HFFc6 (cell line): ENCODE measurements at regions not wholly inside any gene's neighbourhood (a gene's known extent, or its start where the extent isn't known, plus 50 kb on each side); places are given as distances from the start of the nearest gene placed in this dataset.

Experiments
- DNase-seq: peaks from one replicate; pipeline ENCODE4 v3.0.0-alpha.2; 2018
- H3K27ac Mint-ChIP-seq: 2 replicates; pipeline ENCODE4 v1.8.0; 2020; ENCODE audit warnings: mild to moderate bottlenecking, mixed read lengths
- H3K27me3 Mint-ChIP-seq: 2 replicates; pipeline ENCODE4 v1.8.0; 2021; ENCODE audit warnings: mild to moderate bottlenecking, moderate library complexity, mixed read lengths; ENCODE audit not compliant: insufficient read depth
- H3K36me3 Mint-ChIP-seq: 2 replicates; pipeline ENCODE4 v1.8.0; 2021; ENCODE audit warnings: low read depth, mixed read lengths
- H3K4me1 Mint-ChIP-seq: 2 replicates; pipeline ENCODE4 v1.8.0; 2020; ENCODE audit warnings: low read depth, mixed read lengths
- H3K4me3 Mint-ChIP-seq: 2 replicates; pipeline ENCODE4 v1.8.0; 2020; ENCODE audit warnings: mild to moderate bottlenecking, moderate library complexity, mixed read lengths
- H3K9me3 Mint-ChIP-seq: 2 replicates; pipeline ENCODE4 v1.8.0; 2020; ENCODE audit warnings: mild to moderate bottlenecking, mixed read lengths
- TF ChIP-seq, protein P1 (sequence below): fragments of 200-600 bp; sonication (generic); IDR thresholded peaks from 2 replicates; pipeline ENCODE4 v1.5.0; 2021; ENCODE audit warnings: antibody characterized with exemption, mild to moderate bottlenecking

DNA sequence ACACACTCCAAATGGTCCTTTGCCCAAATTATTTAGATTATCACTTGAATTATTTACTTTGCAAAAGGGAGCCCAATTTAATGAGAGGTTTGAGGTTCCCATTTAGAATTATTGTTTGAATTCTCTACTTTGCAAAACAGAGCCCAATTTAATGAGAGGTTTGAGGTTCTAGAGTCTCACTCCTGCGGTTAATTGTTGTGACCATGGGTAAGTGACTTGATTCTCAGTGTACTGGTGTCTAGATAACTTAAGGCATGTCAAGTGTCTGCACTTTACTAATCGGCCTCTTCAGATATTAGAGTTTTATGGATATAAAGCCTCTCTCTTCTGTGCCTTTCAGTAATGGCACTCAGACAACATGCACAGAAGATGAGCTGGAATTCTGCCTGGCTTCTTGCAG is 67.5 kb downstream of the YIPF5 start:
- H3K27ac Mint-ChIP-seq, result no peak overlapping the region
- no peak for DNase-seq
- H3K36me3 Mint-ChIP-seq, result no peaks in the 10 kb centered on the region; the same call in 1 of the 2 replicates
- H3K27me3 Mint-ChIP-seq, result no peaks in the 10 kb centered on the region
- TF ChIP-seq, protein P1, sequence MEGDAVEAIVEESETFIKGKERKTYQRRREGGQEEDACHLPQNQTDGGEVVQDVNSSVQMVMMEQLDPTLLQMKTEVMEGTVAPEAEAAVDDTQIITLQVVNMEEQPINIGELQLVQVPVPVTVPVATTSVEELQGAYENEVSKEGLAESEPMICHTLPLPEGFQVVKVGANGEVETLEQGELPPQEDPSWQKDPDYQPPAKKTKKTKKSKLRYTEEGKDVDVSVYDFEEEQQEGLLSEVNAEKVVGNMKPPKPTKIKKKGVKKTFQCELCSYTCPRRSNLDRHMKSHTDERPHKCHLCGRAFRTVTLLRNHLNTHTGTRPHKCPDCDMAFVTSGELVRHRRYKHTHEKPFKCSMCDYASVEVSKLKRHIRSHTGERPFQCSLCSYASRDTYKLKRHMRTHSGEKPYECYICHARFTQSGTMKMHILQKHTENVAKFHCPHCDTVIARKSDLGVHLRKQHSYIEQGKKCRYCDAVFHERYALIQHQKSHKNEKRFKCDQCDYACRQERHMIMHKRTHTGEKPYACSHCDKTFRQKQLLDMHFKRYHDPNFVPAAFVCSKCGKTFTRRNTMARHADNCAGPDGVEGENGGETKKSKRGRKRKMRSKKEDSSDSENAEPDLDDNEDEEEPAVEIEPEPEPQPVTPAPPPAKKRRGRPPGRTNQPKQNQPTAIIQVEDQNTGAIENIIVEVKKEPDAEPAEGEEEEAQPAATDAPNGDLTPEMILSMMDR, result no peak
- H3K9me3 Mint-ChIP-seq, result no peaks in the 10 kb centered on the region
- H3K4me1 Mint-ChIP-seq, result peaks cover 21% of the 10 kb centered on the region
- H3K4me3 Mint-ChIP-seq, result no peak overlapping the region

DNA sequence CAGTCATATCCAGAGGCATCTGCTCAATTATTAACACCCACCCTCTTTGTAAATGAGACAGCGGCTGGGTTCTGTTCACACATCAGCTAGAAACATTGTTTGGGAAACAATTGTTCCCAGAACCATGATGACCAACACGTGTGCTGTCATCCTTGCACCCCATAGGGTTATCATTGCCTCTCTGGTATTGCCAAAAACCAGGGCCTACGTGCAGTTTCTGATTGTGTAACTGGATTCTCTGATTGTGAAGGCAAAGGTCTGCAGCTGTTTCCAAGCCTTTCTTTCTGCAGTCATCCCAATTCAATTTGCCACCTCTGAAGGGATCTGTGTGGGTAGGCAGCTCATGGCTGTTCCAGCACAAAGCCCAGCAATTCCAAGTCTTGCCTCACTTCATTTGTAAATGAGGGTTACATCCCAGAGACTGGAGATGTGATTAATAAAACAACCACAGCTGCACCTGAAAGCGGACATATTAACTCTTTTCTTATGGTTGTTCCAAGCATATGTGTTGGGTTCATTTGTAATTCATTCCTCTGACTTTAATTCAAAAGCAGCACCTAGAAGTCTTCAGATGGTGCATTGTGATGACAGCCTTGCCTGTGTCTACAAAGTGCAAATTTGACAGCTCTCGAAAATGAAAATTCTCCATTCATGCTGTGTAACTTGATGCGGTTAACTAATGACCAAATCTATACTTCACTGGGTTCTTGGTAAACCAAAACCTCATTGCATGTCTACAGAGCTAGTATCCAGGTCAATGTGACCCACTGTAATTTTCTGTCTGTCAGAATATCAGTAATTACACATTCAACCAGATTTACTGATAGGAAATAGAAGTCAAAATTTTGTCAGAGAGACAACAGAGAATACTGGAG is 66.6 kb downstream of the YIPF5 start:
- TF ChIP-seq, protein P1, result no peak
- DNase-seq, result no peak
- H3K36me3 Mint-ChIP-seq, result no peaks in the 10 kb centered on the region; the same call in 1 of the 2 replicates
- peaks cover 21% of the 10 kb centered on the region for H3K4me1 Mint-ChIP-seq
- H3K9me3 Mint-ChIP-seq, result no peaks in the 10 kb centered on the region
- no peaks in the 10 kb centered on the region for H3K27me3 Mint-ChIP-seq
- no peak overlapping the region for H3K27ac Mint-ChIP-seq
- no peak overlapping the region for H3K4me3 Mint-ChIP-seq

DNA sequence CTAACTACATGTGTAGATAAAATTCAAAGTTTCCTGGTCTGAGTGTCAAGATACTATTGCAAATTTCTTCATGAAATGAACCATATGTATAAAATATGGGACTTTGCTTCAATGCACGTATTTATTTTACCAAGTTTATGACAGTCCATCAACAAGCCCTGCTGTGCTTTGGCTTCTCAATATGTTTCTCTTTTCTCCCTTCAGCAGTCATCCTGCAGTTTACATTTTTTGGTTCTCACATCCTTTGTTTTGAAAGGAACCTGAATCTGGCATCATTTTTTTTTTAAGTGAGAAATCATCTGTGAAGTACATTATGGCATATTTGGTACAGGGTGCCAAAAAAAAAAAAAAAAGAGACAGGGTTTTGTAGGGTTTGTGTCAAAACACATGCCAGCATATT is 65.1 kb downstream of the YIPF5 start:
- Mint-ChIP-seq H3K4me1 (peaks cover 19% of the 10 kb centered on the region; the same call in 1 of the 2 replicates), H3K4me3 (no peak overlapping the region), H3K36me3 (no peaks in the 10 kb centered on the region; the same call in 1 of the 2 replicates), H3K27me3 (no peaks in the 10 kb centered on the region), H3K27ac (no peak overlapping the region), H3K9me3 (no peaks in the 10 kb centered on the region)
- TF ChIP-seq, protein P1, result no peak
- DNase-seq, result no peak

DNA sequence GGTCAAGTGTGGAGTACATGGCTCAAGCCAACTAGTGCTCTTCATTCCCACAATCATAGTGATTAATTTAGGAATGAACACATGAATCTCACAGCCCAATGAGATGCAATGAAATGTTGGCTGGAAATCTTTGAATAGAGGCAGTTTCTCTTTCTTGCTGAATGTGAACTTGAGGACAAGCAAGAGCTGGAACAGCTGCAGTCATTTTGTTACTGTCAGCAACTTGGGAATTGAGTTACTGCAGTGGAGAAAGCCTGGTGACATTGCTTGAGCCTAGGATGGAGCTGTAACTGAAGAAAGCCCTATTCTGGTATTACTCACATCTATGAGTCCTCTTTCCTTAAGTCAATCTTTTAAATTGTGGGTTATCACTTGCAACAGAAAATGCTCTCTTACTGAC is 62.3 kb downstream of the YIPF5 start:
- Mint-ChIP-seq H3K4me3 (no peak overlapping the region), H3K4me1 (peaks cover 11% of the 10 kb centered on the region; the same call in 1 of the 2 replicates), H3K27me3 (no peaks in the 10 kb centered on the region), H3K9me3 (no peaks in the 10 kb centered on the region), H3K36me3 (peaks cover 6% of the 10 kb centered on the region), H3K27ac (no peak overlapping the region)
- no peak for DNase-seq
- TF ChIP-seq, protein P1, result no peak
